DMS 273 (cell line): ENCODE measurements at regions not wholly inside any gene's neighbourhood (a gene's known extent, or its start where the extent isn't known, plus 50 kb on each side); places are given as distances from the start of the nearest gene placed in this dataset.

Experiments used
- DNase-seq: peaks from one replicate; lab custom pipeline; 2025; ENCODE audit not compliant: unreplicated experiment; lab: John Stamatoyannopoulos, UW

GRCh38 chr6:129920103-129920798, 59.1 kb upstream of the TMEM244 start:
- no peak for DNase-seq

DNA sequence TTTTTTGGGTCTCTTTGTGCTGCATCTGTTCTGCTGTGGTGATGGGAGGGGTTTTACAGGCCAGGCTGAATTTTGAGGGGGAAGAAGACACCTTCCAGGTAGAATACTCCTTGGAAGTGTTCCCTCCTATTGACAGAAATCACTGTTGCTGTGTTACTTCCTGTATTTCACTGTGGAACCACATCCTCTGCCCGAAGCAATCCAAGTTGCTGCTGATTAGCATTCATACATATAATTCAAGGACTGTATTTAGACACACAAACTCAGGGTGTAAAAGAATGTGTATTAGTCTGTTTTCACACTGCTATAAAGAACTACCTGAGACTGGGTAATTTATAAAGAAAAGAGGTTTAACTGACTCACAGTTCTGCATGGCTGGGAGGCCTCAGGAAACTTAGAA, 50.6 kb upstream of the TMEM244 start:
- no peak for DNase-seq
